Activated naive CD8-positive, alpha-beta T cell treated with anti-CD3 and anti-CD28 coated beads for 36 hours (primary cell): ENCODE measurements at regions not wholly inside any gene's neighbourhood (a gene's known extent, or its start where the extent isn't known, plus 50 kb on each side); places are given as distances from the start of the nearest gene placed in this dataset.

ENCODE experiments used
- DNase-seq: peaks from one replicate; pipeline ENCODE4 v3.0.0; 2021
- H3K27ac Mint-ChIP-seq: one replicate; pipeline ENCODE4 v1.8.0; 2022; ENCODE audit warnings: mild to moderate bottlenecking, moderate library complexity, mixed read lengths
- H3K27me3 Mint-ChIP-seq: one replicate; pipeline ENCODE4 v1.8.0; 2022; ENCODE audit warnings: mild to moderate bottlenecking, mixed read lengths
- H3K36me3 Mint-ChIP-seq: one replicate; pipeline ENCODE4 v1.8.0; 2021; ENCODE audit warnings: mild to moderate bottlenecking, mixed read lengths
- H3K4me1 Mint-ChIP-seq: one replicate; pipeline ENCODE4 v1.8.0; 2021; ENCODE audit warnings: mixed read lengths
- H3K4me3 Mint-ChIP-seq: one replicate; pipeline ENCODE4 v1.8.0; 2022; ENCODE audit warnings: mild to moderate bottlenecking, moderate library complexity, mixed read lengths
- H3K9me3 Mint-ChIP-seq: one replicate; pipeline ENCODE4 v1.8.0; 2022; ENCODE audit warnings: mixed read lengths

DNA sequence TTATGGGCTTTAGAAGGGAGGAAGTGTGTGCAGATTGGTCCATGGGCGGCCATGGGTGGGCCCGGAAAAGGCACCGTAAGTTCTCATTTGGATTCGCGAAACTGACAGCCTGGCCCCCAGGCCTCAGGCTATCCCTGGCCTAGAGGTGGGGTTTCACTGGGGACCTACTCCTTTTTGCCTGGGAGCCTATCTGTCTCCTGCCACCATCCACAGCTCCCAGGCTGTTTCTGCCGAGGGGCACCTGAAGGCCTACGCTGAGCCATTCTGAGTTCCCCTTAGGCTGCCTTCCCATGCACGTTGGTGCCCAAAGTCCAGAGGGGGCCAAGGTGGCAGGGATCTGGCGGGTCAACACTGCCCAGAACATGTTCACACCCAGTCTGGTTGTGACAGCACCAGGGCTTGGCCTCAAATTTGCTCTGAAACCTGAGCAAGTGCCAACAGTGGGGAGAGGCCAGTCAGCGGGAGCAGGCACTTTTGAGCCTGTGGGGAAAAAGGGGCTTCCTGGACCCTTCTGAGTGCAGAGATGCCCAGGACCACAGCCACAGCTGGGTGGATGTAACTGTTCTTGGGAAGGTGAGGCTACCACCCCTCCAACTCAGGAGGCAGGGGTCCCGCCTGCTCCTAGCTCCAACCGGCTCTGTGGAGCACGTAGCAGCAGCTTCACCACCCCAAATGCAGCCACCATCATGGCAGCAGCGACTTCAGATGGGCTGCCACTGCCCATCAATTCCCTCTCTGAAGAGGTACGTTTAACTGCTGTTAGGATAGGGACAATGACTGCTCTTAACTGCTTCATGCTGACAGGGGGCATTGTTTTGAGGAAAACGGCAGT, 73.6 kb upstream of the ZNF804A start:
- DNase-seq: no peak
- H3K36me3 Mint-ChIP-seq: no peaks in the 10 kb centered on the region
- no peak overlapping the region for H3K27ac Mint-ChIP-seq
- H3K9me3 Mint-ChIP-seq: peaks cover 2% of the 10 kb centered on the region
- H3K4me3 Mint-ChIP-seq: no peak overlapping the region
- no peaks in the 10 kb centered on the region for H3K4me1 Mint-ChIP-seq
- no peaks in the 10 kb centered on the region for H3K27me3 Mint-ChIP-seq

DNA sequence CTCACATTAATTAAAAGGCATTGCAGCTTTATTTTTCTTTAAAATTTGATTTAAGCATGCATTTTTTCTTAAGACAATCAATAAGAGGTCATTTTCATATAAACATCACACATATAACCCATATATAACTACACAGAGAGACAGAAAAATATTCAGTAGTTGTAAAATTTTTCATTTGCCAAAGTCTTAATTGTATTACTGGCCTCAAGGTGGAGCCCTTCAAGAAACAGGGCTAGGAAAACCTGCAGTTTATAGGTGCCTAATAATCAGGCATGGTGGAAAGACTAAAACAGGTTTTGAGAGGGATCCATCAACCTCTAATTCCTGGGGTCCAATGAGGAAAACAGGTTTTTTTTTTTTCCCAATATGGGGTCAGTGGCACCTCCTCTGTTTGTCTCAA, 71.3 kb upstream of the ZNF804A start:
- DNase-seq: no peak
- Mint-ChIP-seq H3K9me3 (peaks cover 2% of the 10 kb centered on the region), H3K27me3 (no peaks in the 10 kb centered on the region), H3K4me1 (no peaks in the 10 kb centered on the region), H3K36me3 (no peaks in the 10 kb centered on the region), H3K4me3 (no peak overlapping the region), H3K27ac (no peak overlapping the region)

DNA sequence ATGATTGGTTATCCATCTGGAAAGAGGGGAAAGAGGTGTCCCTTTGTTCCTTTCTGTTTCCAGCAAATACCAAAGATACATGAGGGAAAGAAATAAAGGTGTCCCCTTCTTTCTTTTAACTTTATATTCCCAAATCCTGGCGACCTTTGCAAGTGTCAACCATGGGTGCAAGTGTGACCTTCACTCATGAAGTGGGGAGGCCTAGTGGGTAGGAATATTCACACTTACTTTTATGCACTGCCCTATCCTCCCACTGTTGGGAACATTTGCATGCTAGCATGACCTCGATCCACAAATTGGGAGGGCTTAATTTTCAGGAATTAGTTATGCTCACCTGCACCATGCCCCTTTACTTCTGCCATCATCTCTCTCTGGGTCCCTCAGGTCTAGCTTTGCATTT, 70.2 kb upstream of the ZNF804A start:
- H3K4me3 Mint-ChIP-seq: no peak overlapping the region
- no peaks in the 10 kb centered on the region for H3K27me3 Mint-ChIP-seq
- H3K27ac Mint-ChIP-seq: no peak overlapping the region
- H3K4me1 Mint-ChIP-seq: no peaks in the 10 kb centered on the region
- H3K36me3 Mint-ChIP-seq: no peaks in the 10 kb centered on the region
- DNase-seq: no peak
- H3K9me3 Mint-ChIP-seq: peaks cover 2% of the 10 kb centered on the region

DNA sequence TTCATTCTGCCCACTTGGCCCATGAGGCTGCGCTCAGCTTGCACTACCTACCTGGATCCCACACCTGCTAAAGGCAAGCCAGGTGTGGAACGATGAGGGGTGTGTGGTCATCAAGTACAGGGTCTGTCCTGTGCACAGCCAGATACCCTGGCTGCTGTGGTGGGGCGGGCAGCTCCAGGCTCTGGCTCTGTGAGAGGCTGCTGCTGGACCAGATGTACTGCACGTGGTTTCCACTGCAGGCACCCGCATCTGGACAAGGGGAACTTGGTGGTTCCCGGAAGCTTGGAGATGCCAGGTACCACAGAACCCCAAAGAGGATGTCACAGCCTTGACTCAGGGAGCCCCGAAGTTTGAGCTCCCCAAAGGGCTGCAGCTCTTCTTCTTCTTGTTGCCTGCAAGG, 68.1 kb upstream of the ZNF804A start:
- Mint-ChIP-seq H3K36me3 (no peaks in the 10 kb centered on the region), H3K4me1 (no peaks in the 10 kb centered on the region), H3K4me3 (no peak overlapping the region), H3K27me3 (no peaks in the 10 kb centered on the region), H3K9me3 (peaks cover 2% of the 10 kb centered on the region), H3K27ac (no peak overlapping the region)
- DNase-seq: no peak

DNA sequence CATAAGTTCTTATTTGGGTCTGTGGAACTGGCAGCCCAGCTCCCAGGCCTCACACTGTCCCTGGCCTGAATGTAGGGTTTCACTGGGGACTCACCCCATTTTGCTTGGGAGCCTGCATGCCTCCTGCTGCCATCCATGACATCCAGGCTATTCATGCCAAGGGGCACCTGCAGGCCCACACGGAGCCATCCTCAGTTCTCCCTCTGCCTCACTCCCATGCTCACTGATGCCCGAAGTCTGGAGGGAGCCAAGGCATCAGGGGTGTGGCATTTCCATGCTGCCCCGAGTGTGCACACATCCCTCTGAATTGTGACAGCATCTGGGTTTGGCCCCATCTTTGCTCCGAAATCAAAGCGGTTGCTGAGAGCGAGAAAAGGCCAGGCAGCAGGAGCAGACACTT, 67.4 kb upstream of the ZNF804A start:
- DNase-seq: no peak

DNA sequence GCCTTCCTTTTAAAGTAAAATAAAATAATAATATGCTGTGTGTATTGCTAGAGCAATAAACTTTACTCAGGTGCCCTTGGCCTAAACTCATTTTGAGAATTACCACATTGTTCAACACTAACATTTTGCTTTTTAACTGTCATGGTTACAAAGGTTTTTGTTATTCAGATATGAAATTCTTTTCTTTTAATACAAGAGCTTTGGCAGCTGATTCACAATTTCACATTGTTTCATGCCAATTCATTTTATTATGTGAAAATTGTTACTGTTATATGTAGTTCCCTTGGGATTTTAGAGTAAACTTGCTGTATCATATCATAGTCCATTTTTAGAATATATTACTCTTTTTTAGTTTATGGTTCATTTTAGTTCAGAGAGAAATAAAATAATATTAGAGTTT, 65.8 kb upstream of the ZNF804A start:
- peaks cover 2% of the 10 kb centered on the region for H3K9me3 Mint-ChIP-seq
- no peak overlapping the region for H3K4me3 Mint-ChIP-seq
- DNase-seq: no peak
- H3K36me3 Mint-ChIP-seq: no peaks in the 10 kb centered on the region
- no peaks in the 10 kb centered on the region for H3K27me3 Mint-ChIP-seq
- no peaks in the 10 kb centered on the region for H3K4me1 Mint-ChIP-seq
- no peak overlapping the region for H3K27ac Mint-ChIP-seq

More for the DNA sequence above, 67.4 kb upstream of the ZNF804A start:
- Mint-ChIP-seq H3K27me3 (no peaks in the 10 kb centered on the region), H3K4me3 (no peak overlapping the region), H3K27ac (no peak overlapping the region), H3K9me3 (peaks cover 2% of the 10 kb centered on the region), H3K36me3 (no peaks in the 10 kb centered on the region), H3K4me1 (no peaks in the 10 kb centered on the region)

DNA sequence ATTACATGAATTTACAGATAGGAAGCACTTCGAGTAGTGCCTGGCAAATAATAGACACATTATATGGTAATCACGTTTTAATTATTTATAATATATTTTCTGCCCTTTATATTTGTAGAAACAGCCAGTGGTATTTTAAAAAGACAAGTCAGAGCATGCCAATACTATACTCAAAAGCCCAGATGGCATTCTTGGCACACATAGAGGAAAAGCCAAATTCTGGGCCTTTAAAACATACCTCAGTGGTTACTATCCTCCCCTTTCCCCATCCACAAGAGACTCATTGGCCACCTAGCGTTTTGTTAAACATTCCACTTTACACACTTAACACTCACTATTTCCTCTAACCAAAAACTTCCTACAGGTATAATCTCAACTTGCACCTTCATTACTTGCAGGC, 63.3 kb upstream of the ZNF804A start:
- H3K27ac Mint-ChIP-seq: no peak overlapping the region
- H3K4me3 Mint-ChIP-seq: no peak overlapping the region
- no peaks in the 10 kb centered on the region for H3K36me3 Mint-ChIP-seq
- H3K4me1 Mint-ChIP-seq: no peaks in the 10 kb centered on the region
- no peak for DNase-seq
- H3K9me3 Mint-ChIP-seq: no peaks in the 10 kb centered on the region
- no peaks in the 10 kb centered on the region for H3K27me3 Mint-ChIP-seq

DNA sequence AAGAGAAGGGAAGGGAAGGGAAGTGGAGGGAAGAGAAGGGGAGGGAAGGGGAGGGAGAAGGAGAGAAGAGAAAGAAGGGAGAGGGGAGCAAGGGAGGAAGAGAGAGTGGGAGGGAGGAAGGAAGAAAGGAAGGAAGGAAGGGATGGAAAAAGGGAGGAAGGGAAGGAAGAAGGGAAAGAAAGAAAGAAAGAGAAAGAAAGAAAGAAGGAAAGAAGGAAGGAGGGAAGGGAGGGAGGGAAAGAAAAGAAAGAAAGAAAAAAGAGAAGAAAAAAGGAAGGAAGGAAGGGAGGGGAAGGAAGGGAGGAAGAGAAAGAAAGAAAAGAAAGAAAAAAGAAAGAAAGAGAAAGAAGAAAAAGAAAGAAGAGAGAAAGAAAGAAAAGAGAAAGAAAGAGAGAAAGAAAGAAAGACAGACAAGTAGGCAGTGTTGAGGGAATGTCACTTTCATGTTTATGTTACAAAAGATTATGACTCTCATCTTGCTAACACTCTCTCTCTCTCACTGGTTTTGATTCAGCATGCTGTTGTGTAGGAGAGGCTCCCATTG, 58.0 kb upstream of the ZNF804A start:
- Mint-ChIP-seq H3K27ac (no peak overlapping the region), H3K4me3 (no peak overlapping the region), H3K9me3 (no peaks in the 10 kb centered on the region), H3K27me3 (no peaks in the 10 kb centered on the region), H3K4me1 (peaks cover 1% of the 10 kb centered on the region), H3K36me3 (no peaks in the 10 kb centered on the region)
- no peak for DNase-seq

DNA sequence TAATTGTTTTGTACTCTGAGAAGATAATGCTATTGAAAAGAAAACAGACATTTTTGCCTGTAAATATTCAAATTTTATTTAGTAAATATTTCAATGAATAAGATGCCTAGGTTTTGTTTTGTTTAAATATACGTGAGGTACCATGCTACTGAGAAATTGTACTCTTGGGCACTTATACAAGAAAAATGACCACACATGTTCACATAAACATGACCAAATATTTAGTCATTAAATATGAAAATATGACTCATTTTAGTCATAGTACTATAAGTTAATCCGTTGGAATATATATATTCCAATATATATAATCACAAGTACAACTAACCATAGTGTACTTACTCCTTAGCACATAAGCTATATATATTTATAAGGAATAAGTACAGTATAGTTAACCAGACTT, 56.7 kb upstream of the ZNF804A start:
- H3K27ac Mint-ChIP-seq: no peak overlapping the region
- H3K27me3 Mint-ChIP-seq: no peaks in the 10 kb centered on the region
- no peak overlapping the region for H3K4me3 Mint-ChIP-seq
- H3K4me1 Mint-ChIP-seq: peaks cover 1% of the 10 kb centered on the region
- no peaks in the 10 kb centered on the region for H3K36me3 Mint-ChIP-seq
- DNase-seq: no peak
- no peaks in the 10 kb centered on the region for H3K9me3 Mint-ChIP-seq

DNA sequence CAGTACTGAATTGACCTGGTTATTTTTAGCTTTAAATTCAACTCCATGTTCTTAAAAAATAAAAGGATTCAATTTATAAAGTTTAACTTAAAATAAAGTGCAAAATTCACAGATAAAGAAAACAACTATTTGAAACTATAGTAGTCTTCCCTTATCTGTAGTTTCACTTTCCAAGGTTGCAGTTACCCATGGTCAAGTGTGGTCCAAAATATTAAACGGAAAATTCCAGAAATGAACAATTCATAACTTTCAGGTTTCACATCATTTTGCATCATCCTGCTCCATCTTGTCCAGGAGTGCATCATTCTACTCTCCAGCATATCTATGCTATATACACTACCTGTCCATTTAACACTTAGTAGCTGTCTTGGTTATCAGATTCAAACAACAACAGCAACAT, 54.5 kb upstream of the ZNF804A start:
- no peak overlapping the region for H3K4me3 Mint-ChIP-seq
- H3K36me3 Mint-ChIP-seq: no peaks in the 10 kb centered on the region
- DNase-seq: no peak
- no peak overlapping the region for H3K27ac Mint-ChIP-seq
- H3K9me3 Mint-ChIP-seq: no peaks in the 10 kb centered on the region
- no peaks in the 10 kb centered on the region for H3K27me3 Mint-ChIP-seq
- H3K4me1 Mint-ChIP-seq: peaks cover 1% of the 10 kb centered on the region
